Renal cortical epithelial cell (primary cell): ENCODE measurements at regions not wholly inside any gene's neighbourhood (a gene's known extent, or its start where the extent isn't known, plus 50 kb on each side); places are given as distances from the start of the nearest gene placed in this dataset.

Experiments
- DNase-seq: peaks from one replicate; pipeline ENCODE4 v3.0.0-alpha.2; 2011; ENCODE audit warnings: low read depth

- no peak for DNase-seq
These were observed 66.3 kb upstream of the API5 start for GRCh38 chr11:43245466-43245865.

- DNase-seq, result no peak
These were observed 61.5 kb upstream of the API5 start for GRCh38 chr11:43250309-43250708.

- DNase-seq, result no peak
These were observed 50.0 kb upstream of the API5 start for GRCh38 chr11:43261775-43262174.
